Kidney (tissue), 13 donors: ENCODE measurements at regions not wholly inside any gene's neighbourhood (a gene's known extent, or its start where the extent isn't known, plus 50 kb on each side); places are given as distances from the start of the nearest gene placed in this dataset.

Source experiments
- DNase-seq, 5 donors: peaks; one replicate each; pipeline ENCODE4 v3.0.0-alpha.2; 2013 to 2020
- FAIRE-seq: peaks from 2 replicates; lab custom pipeline; 2012; peaks lifted over from hg19 to GRCh38; lab: Jason Lieb, UNC
- H3K27ac ChIP-seq, 2 donors: one replicate each; pipeline ENCODE4 v1.7.0; 2013; ENCODE audit warnings: low read depth in 2 of 2, low read length in 2 of 2, inconsistent platforms in 1 of 2
- H3K27me3 ChIP-seq: one replicate; pipeline ENCODE4 v1.7.1; 2013; ENCODE audit warnings: low read length, inconsistent platforms; ENCODE audit not compliant: control insufficient read depth, insufficient read depth
- H3K36me3 ChIP-seq, 3 donors: one replicate each; pipeline versions ENCODE4 v1.7.0 to v1.7.1; 2013; ENCODE audit warnings: low read length in 3 of 3, control low read depth in 1 of 3, inconsistent platforms in 1 of 3; ENCODE audit not compliant: insufficient read depth in 3 of 3, control insufficient read depth in 2 of 3
- H3K4me1 ChIP-seq, 3 donors: one replicate each; pipeline versions ENCODE4 v1.7.0 to v1.7.1; 2013; ENCODE audit warnings: low read length in 3 of 3, inconsistent platforms in 1 of 3, low read depth in 1 of 3; ENCODE audit not compliant: control insufficient read depth in 2 of 3, insufficient read depth in 2 of 3
- H3K4me3 ChIP-seq, 3 donors: one replicate each; pipeline versions ENCODE4 v1.7.0 to v1.8.1; 2013; ENCODE audit warnings: low read length in 3 of 3, control low read depth in 1 of 3, inconsistent platforms in 1 of 3
- H3K9ac ChIP-seq, 3 donors: one replicate each; pipeline versions ENCODE4 v1.7.0 to v1.7.1; 2013; ENCODE audit warnings: low read length in 3 of 3, control low read depth in 1 of 3, inconsistent platforms in 1 of 3
- H3K9me3 ChIP-seq, 3 donors: one replicate each; pipeline versions ENCODE4 v1.7.0 to v1.7.1; 2013; ENCODE audit warnings: low read length in 3 of 3, control low read depth in 1 of 3, inconsistent platforms in 1 of 3; ENCODE audit not compliant: control insufficient read depth in 2 of 3, insufficient read depth in 1 of 3
- CTCF ChIP-seq: IDR thresholded peaks from 3 replicates; pipeline ENCODE4 v1.5.1; 2012; ENCODE audit warnings: mild to moderate bottlenecking, moderate library complexity, borderline replicate concordance; ENCODE audit not compliant: insufficient read depth; ENCODE audit errors: extremely low read depth
- intact Hi-C: fragments of 100-400 bp; cut with DNase I; formaldehyde crosslinking; loops from one replicate; pipeline ENCODE4 v1.11.1; 2022
- donor health status: control.
- donor health status: control.
- donor health status: control.
- donor health status: control.
- donor health status: control.
- donor health status: DM: yes; HTN: yes; CAD: no.
- donor health status: Normal renal cell carcinoma (clear cell type).

DNA sequence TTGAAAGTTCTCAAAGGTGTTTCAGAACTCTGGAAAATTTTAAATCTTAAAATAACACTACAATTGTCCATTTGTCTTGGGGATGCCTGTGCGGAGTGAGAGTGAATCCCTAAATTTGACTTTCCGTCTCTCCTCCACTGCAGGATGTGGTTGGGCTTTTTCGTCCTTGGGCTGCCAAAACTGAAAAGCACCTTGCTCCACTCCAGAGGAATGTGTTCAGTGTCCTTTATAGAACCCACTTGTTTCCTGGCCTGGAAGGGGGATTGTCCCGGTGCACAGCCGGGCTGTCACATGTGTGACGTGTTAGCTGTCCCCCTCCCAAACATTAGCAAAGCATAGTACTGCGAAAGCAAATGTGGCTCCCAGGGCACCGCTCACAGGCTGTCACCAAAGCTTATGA, 69.6 kb upstream of the ATP10A start:
- Histone ChIP-seq H3K27me3 (no peaks in the 10 kb centered on the region), H3K9ac (no peak overlapping the region), H3K4me1 (peaks cover 0 to 4% (median 0%) of the 10 kb centered on the region in 3 donors), H3K36me3 (no peaks in the 10 kb centered on the region), H3K27ac (no peak overlapping the region), H3K4me3 (no peak overlapping the region), H3K9me3 (no peaks in the 10 kb centered on the region)
- intact Hi-C loops: no loop called here
- DNase-seq (peak in 1 of 5 donors; percentile 6), FAIRE-seq (no peak)
- TF ChIP-seq CTCF: no peak

DNA sequence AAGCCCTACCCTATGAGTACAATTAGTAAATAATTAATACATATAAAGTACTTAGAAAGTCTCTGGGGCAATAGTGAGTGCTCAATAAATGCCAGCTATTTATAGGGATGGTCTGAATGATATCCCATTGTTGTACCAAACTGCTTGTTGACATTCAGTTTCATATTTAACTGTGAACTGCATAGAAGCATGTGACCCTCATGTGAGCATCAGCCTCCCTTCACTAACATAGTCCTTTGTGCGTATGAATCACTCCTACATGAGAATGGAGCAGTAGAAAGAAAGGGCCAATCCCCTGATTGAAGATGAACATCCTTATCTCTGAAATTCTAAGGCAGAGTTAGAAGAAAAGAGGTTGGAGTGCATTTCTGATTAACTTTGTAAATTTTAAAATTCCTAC, 68.7 kb upstream of the ATP10A start:
- FAIRE-seq: no peak
- intact Hi-C loops: no loop called here
- no peak for TF ChIP-seq CTCF
- Histone ChIP-seq H3K27ac (no peak overlapping the region), H3K9me3 (no peaks in the 10 kb centered on the region), H3K4me1 (peaks cover 0 to 4% (median 0%) of the 10 kb centered on the region in 3 donors), H3K27me3 (no peaks in the 10 kb centered on the region), H3K36me3 (no peaks in the 10 kb centered on the region), H3K4me3 (no peak overlapping the region), H3K9ac (no peak overlapping the region)
- no peak for DNase-seq

DNA sequence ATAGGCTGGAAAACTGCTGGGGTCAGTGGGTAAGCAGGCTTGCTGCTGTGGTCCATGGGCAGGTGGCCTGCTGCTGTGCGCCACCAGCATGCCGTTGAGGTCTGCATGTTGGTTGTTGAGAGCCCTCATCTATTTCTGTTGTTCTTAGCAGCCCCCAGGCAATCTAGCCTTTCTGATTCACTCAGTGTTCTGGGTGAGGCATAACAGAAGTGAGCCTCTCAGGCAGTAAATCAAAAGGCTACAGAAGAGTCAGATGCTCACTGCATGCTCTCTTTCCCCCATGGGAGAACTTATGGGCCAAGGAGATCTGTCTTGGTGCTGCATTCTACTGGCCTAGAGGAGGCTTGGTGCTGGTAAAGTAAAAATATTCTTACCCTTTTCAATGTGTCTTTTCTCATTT, 67.8 kb upstream of the ATP10A start:
- H3K9ac ChIP-seq: no peak overlapping the region
- H3K27me3 ChIP-seq: no peaks in the 10 kb centered on the region
- no peaks in the 10 kb centered on the region for H3K9me3 ChIP-seq
- H3K4me1 ChIP-seq: peaks cover 0 to 4% (median 0%) of the 10 kb centered on the region in 3 donors
- TF ChIP-seq CTCF: no peak
- DNase-seq (no peak), FAIRE-seq (no peak)
- H3K36me3 ChIP-seq: no peaks in the 10 kb centered on the region
- H3K4me3 ChIP-seq: no peak overlapping the region
- no peak overlapping the region for H3K27ac ChIP-seq
- intact Hi-C loops: no loop called here
